ENCODE measurements at regions not wholly inside any gene's neighbourhood (a gene's known extent, or its start where the extent isn't known, plus 50 kb on each side); places are given as distances from the start of the nearest gene placed in this dataset.

- TF ChIP-seq POLR2AphosphoS5 (IDR thresholded peaks at IDR 0.05; ENCODE audit: low read depth, low read length): no peak
- no peak for TF ChIP-seq RAD21 (IDR thresholded peaks at IDR 0.05 in 1 of 2, conservative IDR thresholded peaks at IDR 0.05 in 1 of 2; ENCODE audit: low read depth in 2 of 2, low read length in 2 of 2)
- no peak for TF ChIP-seq RBBP5 (IDR thresholded peaks at IDR 0.05; ENCODE audit: borderline replicate concordance, low read depth, low read length)
- TF ChIP-seq SRF (IDR thresholded peaks at IDR 0.05; ENCODE audit: low read depth, low read length): no peak
- no peak for TF ChIP-seq TAF1 (IDR thresholded peaks at IDR 0.05; ENCODE audit: low read depth, low read length)
- no peak for TF ChIP-seq SP4 (IDR thresholded peaks at IDR 0.05; ENCODE audit: low read length)
- TF ChIP-seq RXRA (IDR thresholded peaks at IDR 0.05; ENCODE audit: insufficient read depth, low read depth, low read length): no peak
Measured at GRCh38 chr5:62152394-62153087, 153.5 kb upstream of the KIF2A start (continued).
